IgD-negative memory B cell (primary cell): ENCODE measurements at regions not wholly inside any gene's neighbourhood (a gene's known extent, or its start where the extent isn't known, plus 50 kb on each side); places are given as distances from the start of the nearest gene placed in this dataset.

ENCODE experiments used
- H3K27ac Mint-ChIP-seq, 3 donors: one replicate each; pipeline ENCODE4 v1.8.0; 2020 to 2022; ENCODE audit warnings: mild to moderate bottlenecking in 3 of 3, mixed read lengths in 3 of 3, moderate library complexity in 1 of 3
- H3K27me3 Mint-ChIP-seq: one replicate; pipeline ENCODE4 v1.8.0; 2021; ENCODE audit warnings: mixed read lengths
- H3K36me3 Mint-ChIP-seq: one replicate; pipeline ENCODE4 v1.8.0; 2020; ENCODE audit warnings: mild to moderate bottlenecking, mixed read lengths
- H3K4me1 Mint-ChIP-seq, 3 donors: one replicate each; pipeline ENCODE4 v1.8.0; 2020 to 2022; ENCODE audit warnings: mixed read lengths in 3 of 3, mild to moderate bottlenecking in 1 of 3
- H3K4me3 Mint-ChIP-seq, 4 donors: one replicate each; pipeline ENCODE4 v1.8.0; 2020 to 2022; ENCODE audit warnings: mild to moderate bottlenecking in 4 of 4, mixed read lengths in 4 of 4, moderate library complexity in 3 of 4
- H3K9me3 Mint-ChIP-seq, 3 donors: one replicate each; pipeline ENCODE4 v1.8.0; 2020 to 2021; ENCODE audit warnings: mixed read lengths in 3 of 3, mild to moderate bottlenecking in 1 of 3

GRCh38 chr22:44399906-44400762 is 87.4 kb upstream of the SHISAL1 start:
- no peak overlapping the region for H3K27ac Mint-ChIP-seq
- no peaks in the 10 kb centered on the region for H3K9me3 Mint-ChIP-seq
- no peak overlapping the region for H3K4me3 Mint-ChIP-seq

GRCh38 chr22:44398856-44399837 is 86.4 kb upstream of the SHISAL1 start:
- no peaks in the 10 kb centered on the region for H3K9me3 Mint-ChIP-seq
- peaks cover 6% of the 10 kb centered on the region for H3K27me3 Mint-ChIP-seq
- no peak overlapping the region for H3K4me3 Mint-ChIP-seq
- peaks cover 1% of the 10 kb centered on the region for H3K36me3 Mint-ChIP-seq
- H3K4me1 Mint-ChIP-seq = no peaks in the 10 kb centered on the region
- no peak overlapping the region for H3K27ac Mint-ChIP-seq

More at GRCh38 chr22:44399906-44400762, 87.4 kb upstream of the SHISAL1 start:
- Mint-ChIP-seq H3K4me1 (no peaks in the 10 kb centered on the region), H3K27me3 (peaks cover 6% of the 10 kb centered on the region), H3K36me3 (peaks cover 1% of the 10 kb centered on the region)

- Mint-ChIP-seq H3K27me3 (peaks cover 8% of the 10 kb centered on the region), H3K27ac (no peak overlapping the region), H3K36me3 (no peaks in the 10 kb centered on the region), H3K9me3 (peaks cover 0 to 2% (median 0%) of the 10 kb centered on the region in 3 donors), H3K4me1 (no peaks in the 10 kb centered on the region), H3K4me3 (no peak overlapping the region)
These were observed 84.3 kb upstream of the SHISAL1 start for GRCh38 chr22:44396727-44397722.

- H3K27ac Mint-ChIP-seq = peak overlapping the region in 1 of 3 donors; percentile 8
- peaks cover 13% of the 10 kb centered on the region for H3K27me3 Mint-ChIP-seq
- H3K36me3 Mint-ChIP-seq = no peaks in the 10 kb centered on the region
- H3K4me1 Mint-ChIP-seq = no peaks in the 10 kb centered on the region
- H3K4me3 Mint-ChIP-seq = no peak overlapping the region
- peaks cover 0 to 2% (median 0%) of the 10 kb centered on the region in 3 donors for H3K9me3 Mint-ChIP-seq
These were observed 83.4 kb upstream of the SHISAL1 start for GRCh38 chr22:44396021-44396726.

GRCh38 chr22:44395118-44396005 is 82.6 kb upstream of the SHISAL1 start:
- Mint-ChIP-seq H3K4me3 (no peak overlapping the region), H3K4me1 (no peaks in the 10 kb centered on the region), H3K27me3 (peaks cover 13% of the 10 kb centered on the region), H3K36me3 (no peaks in the 10 kb centered on the region), H3K9me3 (peaks cover 0 to 2% (median 0%) of the 10 kb centered on the region in 3 donors), H3K27ac (peak overlapping the region in 1 of 3 donors; percentile 34)

- Mint-ChIP-seq H3K36me3 (no peaks in the 10 kb centered on the region), H3K4me3 (no peak overlapping the region), H3K4me1 (no peaks in the 10 kb centered on the region), H3K27me3 (peaks cover 13% of the 10 kb centered on the region), H3K9me3 (peaks cover 0 to 2% (median 0%) of the 10 kb centered on the region in 3 donors), H3K27ac (no peak overlapping the region)
These were observed 81.7 kb upstream of the SHISAL1 start for GRCh38 chr22:44394246-44395117.

GRCh38 chr22:44393066-44393465 is 80.3 kb upstream of the SHISAL1 start:
- Mint-ChIP-seq H3K4me1 (no peaks in the 10 kb centered on the region), H3K36me3 (no peaks in the 10 kb centered on the region), H3K27me3 (peaks cover 19% of the 10 kb centered on the region), H3K4me3 (no peak overlapping the region), H3K9me3 (peaks cover 0 to 2% (median 0%) of the 10 kb centered on the region in 3 donors), H3K27ac (no peak overlapping the region)

GRCh38 chr22:44392446-44392921 is 79.7 kb upstream of the SHISAL1 start:
- Mint-ChIP-seq H3K4me1 (no peaks in the 10 kb centered on the region), H3K27ac (no peak overlapping the region), H3K27me3 (peaks cover 19% of the 10 kb centered on the region), H3K36me3 (no peaks in the 10 kb centered on the region), H3K9me3 (peaks cover 0 to 2% (median 0%) of the 10 kb centered on the region in 3 donors), H3K4me3 (no peak overlapping the region)

- peak overlapping the region in 1 of 4 donors; percentile 9 for H3K4me3 Mint-ChIP-seq
- no peak overlapping the region for H3K27ac Mint-ChIP-seq
- no peaks in the 10 kb centered on the region for H3K4me1 Mint-ChIP-seq
These were observed 79.0 kb upstream of the SHISAL1 start for GRCh38 chr22:44391481-44392445.

GRCh38 chr22:44391015-44391414 is 78.3 kb upstream of the SHISAL1 start:
- Mint-ChIP-seq H3K9me3 (peaks cover 0 to 2% (median 0%) of the 10 kb centered on the region in 3 donors), H3K4me3 (no peak overlapping the region), H3K27ac (no peak overlapping the region), H3K36me3 (no peaks in the 10 kb centered on the region), H3K27me3 (peaks cover 24% of the 10 kb centered on the region), H3K4me1 (no peaks in the 10 kb centered on the region)

More at GRCh38 chr22:44391481-44392445, 79.0 kb upstream of the SHISAL1 start:
- Mint-ChIP-seq H3K36me3 (no peaks in the 10 kb centered on the region), H3K27me3 (peaks cover 19% of the 10 kb centered on the region), H3K9me3 (peaks cover 0 to 2% (median 0%) of the 10 kb centered on the region in 3 donors)

- Mint-ChIP-seq H3K27me3 (peaks cover 24% of the 10 kb centered on the region), H3K9me3 (peaks cover 0 to 2% (median 0%) of the 10 kb centered on the region in 3 donors), H3K27ac (no peak overlapping the region), H3K4me1 (no peaks in the 10 kb centered on the region), H3K36me3 (no peaks in the 10 kb centered on the region), H3K4me3 (no peak overlapping the region)
These were observed 77.8 kb upstream of the SHISAL1 start for GRCh38 chr22:44390613-44390970.
